A673 (cell line): ENCODE measurements at regions not wholly inside any gene's neighbourhood (a gene's known extent, or its start where the extent isn't known, plus 50 kb on each side); places are given as distances from the start of the nearest gene placed in this dataset.
A peak's percentile ranks its signal among the peaks of the same experiment; 100 is the strongest.

Experiments
- BruUV-seq: library from RNA; stranded (reverse); fragments of 400-500 nt; replicated peaks from 2 replicates; lab custom pipeline; 2021; lab: Mats Ljungman, UMichigan
- CTCF ChIA-PET: fragments of 300-600 bp; sonication (Branson Sonifier 250); formaldehyde crosslinking; loops from one replicate; lab custom pipeline; 2022; ENCODE audit warnings: antibody characterized with exemption; lab: Charles Lee
- POLR2A ChIA-PET: fragments of 300-600 bp; sonication (Branson Sonifier 250); formaldehyde crosslinking; loops from one replicate; lab custom pipeline; 2022; ENCODE audit warnings: antibody characterized with exemption; ENCODE audit not compliant: low non-redundant PET; lab: Charles Lee
- DNase-seq: peaks from one replicate; pipeline ENCODE4 v3.0.0-alpha.2; 2015; ENCODE audit warnings: low spot score
- H3K27ac ChIP-seq: fragments of 200-600 bp; sonication (generic); 2 replicates; pipeline ENCODE4 v1.5.1; 2016; ENCODE audit warnings: mixed run types, low read depth, mild to moderate bottlenecking, mixed read lengths, antibody characterized with exemption, low read length; ENCODE audit not compliant: poor library complexity, severe bottlenecking
- H3K27me3 ChIP-seq: fragments of 200-600 bp; sonication (generic); replicated peaks from 2 replicates; pipeline ENCODE4 v1.6.1; 2017; ENCODE audit warnings: mixed run types, low read depth, mild to moderate bottlenecking, mixed read lengths, antibody characterized with exemption, low read length; ENCODE audit not compliant: insufficient read depth, poor library complexity
- H3K36me3 ChIP-seq: fragments of 200-600 bp; sonication (generic); 2 replicates; pipeline ENCODE4 v1.6.1; 2016; ENCODE audit warnings: mixed run types, mild to moderate bottlenecking, mixed read lengths, antibody characterized with exemption, low read length; ENCODE audit not compliant: insufficient read depth, poor library complexity, severe bottlenecking
- H3K4me1 ChIP-seq: fragments of 200-600 bp; sonication (generic); 2 replicates; pipeline ENCODE4 v1.6.1; 2017; ENCODE audit warnings: mixed run types, mild to moderate bottlenecking, mixed read lengths, antibody characterized with exemption, low read length; ENCODE audit not compliant: insufficient read depth, poor library complexity, severe bottlenecking
- H3K4me3 ChIP-seq: fragments of 200-600 bp; sonication (generic); 2 replicates; pipeline ENCODE4 v1.5.1; 2016; ENCODE audit warnings: low read depth, mixed run types, mild to moderate bottlenecking, mixed read lengths, low read length; ENCODE audit not compliant: poor library complexity, severe bottlenecking
- H3K9me3 ChIP-seq: fragments of 200-600 bp; sonication (generic); 2 replicates; pipeline ENCODE4 v1.6.1; 2016; ENCODE audit warnings: mixed run types, low read depth, mild to moderate bottlenecking, mixed read lengths, antibody characterized with exemption, low read length; ENCODE audit not compliant: poor library complexity, severe bottlenecking
- CTCF ChIP-seq: fragments of 300-800, 200-600 bp; sonication (generic); conservative IDR thresholded peaks from 2 replicates; pipeline ENCODE4 v1.5.1; 2017; ENCODE audit warnings: low read depth, mild to moderate bottlenecking, antibody characterized with exemption, low read length, moderate library complexity, mixed read lengths
- EZH2 ChIP-seq: fragments of 200-600 bp; sonication (generic); IDR thresholded peaks from 2 replicates; pipeline ENCODE4 v1.6.1; 2017; ENCODE audit warnings: borderline replicate concordance, low read depth, mild to moderate bottlenecking, mixed read lengths, antibody characterized with exemption, low read length; ENCODE audit not compliant: poor library complexity, severe bottlenecking
- intact Hi-C: fragments of 100-400 bp; cut with micrococcal nuclease; formaldehyde crosslinking; loops from one replicate; pipeline ENCODE4 v1.10.0; 2022; ENCODE audit not compliant: unreplicated experiment

GRCh38 chr5:128667152-128667551 lies 129.1 kb upstream of the FBN2 start:
- POLR2A ChIA-PET, result no interaction called here
- intact Hi-C loops, result loop anchor here (5.0 kb wide), 1 partner anchor 175 kb away; no protein-coding TSS in a partner anchor
- BruUV-seq, result no TSS peak

GRCh38 chr5:128667751-128668150 lies 129.7 kb upstream of the FBN2 start:
- intact Hi-C loops, result loop anchor here (5.0 kb wide), 1 partner anchor 175 kb away; no protein-coding TSS in a partner anchor
- no peak for DNase-seq
- Histone ChIP-seq H3K27me3 (no peaks in the 10 kb centered on the region), H3K4me3 (no peak overlapping the region), H3K36me3 (no peaks in the 10 kb centered on the region), H3K27ac (no peak overlapping the region), H3K9me3 (no peaks in the 10 kb centered on the region), H3K4me1 (no peaks in the 10 kb centered on the region)
- TF ChIP-seq EZH2 (no peak), CTCF (no peak)
- BruUV-seq, result no TSS peak
- ChIA-PET CTCF (no interaction called here), POLR2A (no interaction called here)

More at GRCh38 chr5:128667152-128667551, 129.1 kb upstream of the FBN2 start:
- peak; percentile 10 for DNase-seq
- Histone ChIP-seq H3K4me1 (no peaks in the 10 kb centered on the region), H3K36me3 (no peaks in the 10 kb centered on the region), H3K27ac (no peak overlapping the region), H3K4me3 (no peak overlapping the region), H3K9me3 (no peaks in the 10 kb centered on the region), H3K27me3 (no peaks in the 10 kb centered on the region)
- TF ChIP-seq EZH2 (no peak), CTCF (peak; percentile 28; the same call in 1 of the 2 replicates)
- CTCF ChIA-PET, result no interaction called here

GRCh38 chr5:128668921-128669320 lies 130.9 kb upstream of the FBN2 start:
- no peak overlapping the region for H3K4me3 ChIP-seq
- no peaks in the 10 kb centered on the region for H3K9me3 ChIP-seq
- TF ChIP-seq EZH2 (no peak), CTCF (no peak)
- H3K36me3 ChIP-seq, result no peaks in the 10 kb centered on the region
- ChIA-PET CTCF (no interaction called here), POLR2A (no interaction called here)
- intact Hi-C loops, result loop anchor here (5.0 kb wide), 1 partner anchor 173 kb away; no protein-coding TSS in a partner anchor
- H3K27me3 ChIP-seq, result no peaks in the 10 kb centered on the region
- BruUV-seq, result no TSS peak
- no peaks in the 10 kb centered on the region for H3K4me1 ChIP-seq
- DNase-seq, result no peak
- no peak overlapping the region for H3K27ac ChIP-seq
